ENCODE measurements at regions not wholly inside any gene's neighbourhood (a gene's known extent, or its start where the extent isn't known, plus 50 kb on each side); places are given as distances from the start of the nearest gene placed in this dataset.

DNA sequence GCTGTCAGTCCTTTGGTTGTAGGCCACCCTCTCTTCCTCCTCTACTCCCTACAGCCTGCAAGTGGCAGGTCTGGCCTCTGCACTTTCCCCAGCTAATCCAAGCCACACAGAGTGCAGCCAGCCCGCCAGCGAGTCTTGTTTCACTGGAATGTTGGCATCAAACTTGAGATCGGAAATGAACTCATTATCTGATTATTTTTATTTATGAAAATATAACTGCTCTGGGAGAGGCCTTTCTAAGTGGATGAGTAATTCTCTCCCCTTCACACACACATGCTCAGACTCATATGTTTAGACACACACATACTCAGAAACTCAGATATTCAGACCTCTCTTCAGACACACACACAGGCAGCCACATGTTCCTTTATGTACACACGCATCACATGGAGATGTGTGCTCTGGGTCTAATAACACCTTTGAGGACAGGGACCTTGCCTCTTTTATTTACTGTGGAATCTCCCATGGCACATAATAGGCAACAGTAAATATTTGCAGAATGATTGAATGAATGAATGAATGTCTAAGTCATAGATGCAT is 151.3 kb downstream of the ZFP36L2 start:
- TF ChIP-seq, protein P1, sequence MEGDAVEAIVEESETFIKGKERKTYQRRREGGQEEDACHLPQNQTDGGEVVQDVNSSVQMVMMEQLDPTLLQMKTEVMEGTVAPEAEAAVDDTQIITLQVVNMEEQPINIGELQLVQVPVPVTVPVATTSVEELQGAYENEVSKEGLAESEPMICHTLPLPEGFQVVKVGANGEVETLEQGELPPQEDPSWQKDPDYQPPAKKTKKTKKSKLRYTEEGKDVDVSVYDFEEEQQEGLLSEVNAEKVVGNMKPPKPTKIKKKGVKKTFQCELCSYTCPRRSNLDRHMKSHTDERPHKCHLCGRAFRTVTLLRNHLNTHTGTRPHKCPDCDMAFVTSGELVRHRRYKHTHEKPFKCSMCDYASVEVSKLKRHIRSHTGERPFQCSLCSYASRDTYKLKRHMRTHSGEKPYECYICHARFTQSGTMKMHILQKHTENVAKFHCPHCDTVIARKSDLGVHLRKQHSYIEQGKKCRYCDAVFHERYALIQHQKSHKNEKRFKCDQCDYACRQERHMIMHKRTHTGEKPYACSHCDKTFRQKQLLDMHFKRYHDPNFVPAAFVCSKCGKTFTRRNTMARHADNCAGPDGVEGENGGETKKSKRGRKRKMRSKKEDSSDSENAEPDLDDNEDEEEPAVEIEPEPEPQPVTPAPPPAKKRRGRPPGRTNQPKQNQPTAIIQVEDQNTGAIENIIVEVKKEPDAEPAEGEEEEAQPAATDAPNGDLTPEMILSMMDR (conservative IDR thresholded peaks at IDR 0.05; ENCODE audit: low read depth, low read length): no peak
- TF ChIP-seq EZH2 (IDR thresholded peaks at IDR 0.05; ENCODE audit: borderline replicate concordance, low read depth, low read length, poor library complexity, severe bottlenecking): no peak
